ENCODE measurements at regions not wholly inside any gene's neighbourhood (a gene's known extent, or its start where the extent isn't known, plus 50 kb on each side); places are given as distances from the start of the nearest gene placed in this dataset.

DNA sequence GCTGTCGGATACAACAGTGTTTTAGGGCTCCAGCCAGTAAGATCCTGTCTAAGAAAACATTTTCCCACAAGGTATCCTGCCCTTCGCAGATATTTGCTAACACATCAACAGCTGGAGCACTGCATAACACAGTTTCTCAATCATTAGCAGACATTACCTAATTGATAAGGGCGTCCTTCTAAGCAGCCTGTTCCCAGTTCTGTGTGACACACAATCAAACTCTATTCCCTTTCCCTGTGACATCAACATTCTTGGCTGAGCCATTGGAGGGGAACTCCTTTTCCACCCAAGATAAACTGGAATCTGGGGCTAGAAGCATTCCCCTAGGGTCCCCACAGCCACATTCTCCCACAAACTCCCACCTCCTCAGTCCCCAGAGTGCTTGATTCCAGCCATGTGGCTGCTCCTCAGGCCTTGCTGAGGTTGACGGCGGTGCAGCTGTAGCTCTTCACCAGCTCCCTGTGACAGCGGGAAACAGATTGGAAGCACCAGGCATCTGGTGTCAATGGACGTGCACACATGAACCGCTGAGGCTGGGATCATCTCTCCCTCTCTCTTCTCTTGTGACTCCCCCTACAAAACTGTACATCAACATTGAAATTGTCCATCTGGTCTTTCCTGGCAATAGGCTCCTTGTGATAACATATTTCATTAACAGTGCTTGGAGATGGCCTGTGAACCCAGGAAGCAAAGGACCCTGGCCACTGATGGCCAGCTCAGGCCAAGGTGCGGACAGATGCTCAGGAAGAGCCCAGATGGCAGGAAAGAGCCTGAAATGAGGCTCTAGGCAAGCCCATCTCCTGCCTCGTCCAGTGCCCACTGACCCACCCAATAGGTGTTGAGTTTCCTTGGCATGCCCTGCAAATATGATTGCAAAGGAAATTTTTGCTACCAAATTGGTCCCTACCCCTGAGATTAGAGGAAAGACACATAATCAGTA is 131.1 kb upstream of the TBX20 start:
- DNase-seq = no peak

DNA sequence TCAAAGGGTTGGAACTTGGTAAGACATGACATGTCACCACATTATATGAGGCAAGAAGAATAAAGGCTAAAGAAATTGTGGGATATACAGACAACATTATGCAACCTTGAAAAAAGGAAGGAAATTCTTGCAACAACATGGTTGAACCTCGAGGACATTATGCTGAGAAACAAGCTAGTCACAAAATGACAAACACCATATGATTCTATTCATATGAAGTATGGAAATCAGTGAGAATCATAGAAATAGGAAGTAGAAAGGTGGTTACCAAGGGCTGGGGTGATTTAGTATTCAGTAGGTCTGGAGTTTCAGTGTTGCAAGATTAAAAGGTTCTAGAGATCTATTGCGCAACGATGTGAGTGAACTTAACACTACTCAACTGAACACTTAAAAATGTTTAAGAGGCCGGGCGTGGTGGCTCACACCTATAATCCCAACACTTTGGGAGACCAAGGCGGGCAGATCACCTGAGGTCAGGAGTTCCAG is 126.9 kb upstream of the TBX20 start:
- no peak for DNase-seq

DNA sequence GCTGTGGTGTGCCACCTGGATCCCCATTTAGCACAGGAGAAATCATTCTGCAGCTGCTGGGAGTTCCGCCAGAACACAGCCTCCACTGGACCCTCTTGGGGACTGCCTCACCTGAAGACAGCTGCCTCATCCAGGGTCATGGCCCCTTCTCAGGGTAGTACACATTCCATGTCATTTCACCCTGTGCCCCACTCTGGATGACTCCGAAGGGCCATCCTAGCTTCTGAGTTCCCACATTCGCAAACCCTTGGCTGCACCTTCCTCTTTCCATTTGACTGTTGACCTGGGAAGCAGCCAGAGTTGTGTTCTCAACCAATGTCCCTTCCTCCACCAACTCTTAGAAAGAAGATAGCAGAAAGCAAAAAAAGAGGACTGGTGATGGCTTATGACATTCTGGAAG is 125.6 kb upstream of the TBX20 start:
- DNase-seq = no peak

DNA sequence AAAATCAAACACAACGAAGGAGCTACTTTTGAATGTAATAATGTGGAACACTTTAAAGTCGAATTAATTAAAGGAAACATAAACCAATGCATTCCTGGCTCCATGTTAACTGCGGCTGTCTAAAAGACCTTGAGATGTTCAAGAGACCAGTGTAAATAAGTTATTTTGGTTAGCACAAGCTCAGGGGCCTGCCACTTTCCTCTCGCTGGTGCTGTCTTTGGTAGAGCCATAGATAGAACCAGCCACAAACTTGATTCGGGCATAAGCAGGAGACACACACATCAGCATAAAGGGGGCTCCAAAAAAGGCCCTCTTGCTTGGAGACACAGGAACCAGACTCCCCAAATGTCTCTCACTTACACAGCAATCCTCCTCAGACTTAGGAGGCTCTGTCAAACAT is 121.6 kb upstream of the TBX20 start:
- DNase-seq = no peak

DNA sequence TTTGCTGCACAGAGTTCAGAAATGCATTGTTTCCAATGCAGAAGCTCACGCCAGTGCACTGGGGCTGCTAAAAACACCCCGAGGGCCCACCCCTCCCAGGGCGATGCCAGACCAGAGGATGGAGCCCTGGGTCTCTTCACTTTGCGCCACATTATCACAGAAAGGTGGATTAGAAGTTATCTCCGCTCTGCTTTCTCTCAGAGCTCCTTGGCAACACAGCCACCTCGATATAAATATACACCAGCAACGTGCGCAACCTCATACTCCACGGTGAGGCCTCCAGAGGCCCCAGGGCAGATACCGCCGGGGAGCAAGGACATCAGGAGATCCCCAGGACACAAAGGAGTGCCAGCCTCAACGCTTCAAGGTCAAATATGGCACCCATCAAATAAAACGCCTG is 121.0 kb upstream of the TBX20 start:
- DNase-seq = no peak

DNA sequence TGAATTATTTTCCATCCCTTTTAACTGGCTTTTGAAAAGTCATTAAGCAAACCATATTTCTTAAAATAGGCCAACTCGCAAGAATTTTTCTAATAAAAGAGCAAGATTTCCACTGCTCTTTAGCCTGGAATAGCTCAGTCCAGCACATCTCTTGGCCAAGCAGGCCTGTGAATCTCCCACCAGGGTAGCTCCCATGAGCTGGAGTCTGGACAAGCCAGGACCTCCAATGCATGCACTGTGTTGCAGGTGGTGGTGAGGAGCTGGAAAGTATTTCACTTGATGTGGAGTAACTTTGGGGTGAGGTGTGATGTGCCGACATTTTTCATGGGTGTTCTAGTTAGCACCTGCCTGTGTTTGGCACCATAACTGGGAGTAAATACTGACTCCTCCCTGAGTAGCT is 117.3 kb upstream of the TBX20 start:
- DNase-seq = no peak

DNA sequence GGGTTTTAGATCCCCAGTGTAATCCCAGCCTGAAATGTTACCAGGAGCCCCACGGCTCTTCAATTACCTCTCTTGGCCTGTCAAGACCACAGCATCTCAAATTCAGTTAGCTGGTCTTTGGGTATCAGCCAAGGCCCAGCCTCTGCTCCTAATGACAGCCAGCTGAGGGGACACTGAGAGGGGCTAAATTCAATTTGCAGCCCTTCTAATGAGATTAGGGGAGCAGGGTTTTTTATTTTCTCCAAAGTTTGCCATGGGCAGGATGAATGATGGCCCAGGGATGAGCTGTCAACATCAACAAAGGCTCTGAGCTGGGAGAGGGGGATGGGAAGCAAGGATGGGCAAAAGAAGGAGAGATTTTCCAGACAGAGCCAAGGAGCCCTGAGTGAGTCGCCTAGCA is 116.8 kb upstream of the TBX20 start:
- DNase-seq = no peak

DNA sequence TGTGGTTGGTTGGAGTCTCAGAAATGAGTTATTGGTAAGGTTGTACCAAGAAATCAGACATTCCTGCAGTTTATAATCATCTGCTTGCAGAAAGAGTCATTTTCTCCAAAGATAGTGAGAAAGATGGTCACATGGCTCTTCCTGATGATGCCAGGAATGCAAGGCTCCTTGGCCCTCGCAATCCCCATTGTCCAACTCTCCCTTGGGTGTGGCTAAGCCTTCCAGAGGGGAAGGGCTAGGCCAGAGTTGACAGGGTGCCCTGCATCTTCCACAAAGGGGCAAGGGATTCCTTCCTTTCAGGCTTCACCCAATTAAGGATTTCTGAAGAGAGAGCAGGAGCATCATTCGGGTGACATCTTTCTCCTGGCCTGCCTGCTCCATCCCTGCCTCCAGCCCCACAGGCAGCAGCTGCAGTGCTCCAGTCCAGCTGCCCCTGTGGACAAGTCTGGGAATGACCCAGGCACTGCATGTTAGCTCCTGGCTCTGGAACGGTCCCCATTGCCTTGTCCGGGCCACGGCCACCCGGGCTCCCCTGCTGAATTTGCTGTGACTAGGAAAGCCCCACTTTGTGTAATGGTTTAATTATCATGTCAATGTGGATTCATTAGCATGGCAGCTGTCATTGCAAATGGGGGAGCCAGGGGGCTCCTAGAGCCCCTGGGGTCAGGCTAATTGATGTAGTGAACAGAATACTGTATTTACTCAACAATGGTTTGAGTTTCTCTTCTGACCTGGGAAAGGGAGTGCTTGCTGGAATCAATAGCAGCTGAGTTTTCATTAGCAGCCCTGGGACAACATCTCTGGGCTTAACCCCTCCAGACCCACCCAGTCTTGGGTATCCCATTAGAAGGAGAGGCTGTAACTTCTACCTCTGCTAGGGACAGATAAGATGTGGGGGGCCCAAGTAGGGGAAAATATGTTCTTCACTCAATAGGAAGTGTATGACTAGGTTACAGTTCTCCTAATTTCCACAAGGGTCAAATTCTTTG is 112.6 kb upstream of the TBX20 start:
- no peak for DNase-seq

DNA sequence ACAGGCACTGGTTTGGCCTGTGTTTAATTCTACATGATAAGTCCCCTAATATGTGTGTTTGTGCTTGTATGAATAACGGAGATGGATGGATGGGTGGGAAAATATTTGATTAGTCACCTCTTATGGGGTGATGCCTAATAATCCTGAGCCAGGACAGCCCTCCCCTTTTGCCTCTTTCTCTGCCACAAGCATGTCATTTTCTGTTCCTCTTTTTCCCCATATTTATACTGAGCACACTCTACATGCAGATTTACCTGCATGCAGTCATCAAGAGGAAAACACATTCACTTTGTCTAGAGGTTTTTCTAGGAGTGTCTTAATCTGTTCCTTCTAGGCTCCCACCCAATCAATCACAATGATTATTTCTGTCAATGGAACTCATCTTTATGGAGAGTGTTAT is 111.6 kb upstream of the TBX20 start:
- DNase-seq = no peak

DNA sequence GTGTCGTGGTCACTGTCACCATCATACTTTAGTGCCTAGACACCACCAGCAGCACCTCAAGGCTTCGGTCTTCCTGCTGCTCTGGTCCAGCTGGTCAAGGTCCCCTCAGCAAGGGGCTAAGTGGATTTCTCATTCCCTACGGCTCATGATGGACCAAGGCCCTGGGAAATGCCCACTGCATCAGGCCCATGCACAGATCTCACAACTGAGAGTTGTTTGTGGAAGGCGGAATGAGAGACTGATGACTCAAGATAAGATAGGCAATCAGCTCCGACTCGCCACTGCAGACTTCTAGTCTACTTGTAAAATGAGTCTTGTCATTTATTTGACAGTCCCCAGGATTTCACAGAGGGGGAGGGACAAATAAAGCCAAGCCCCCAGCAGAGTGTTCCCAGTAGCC is 108.4 kb upstream of the TBX20 start:
- no peak for DNase-seq

DNA sequence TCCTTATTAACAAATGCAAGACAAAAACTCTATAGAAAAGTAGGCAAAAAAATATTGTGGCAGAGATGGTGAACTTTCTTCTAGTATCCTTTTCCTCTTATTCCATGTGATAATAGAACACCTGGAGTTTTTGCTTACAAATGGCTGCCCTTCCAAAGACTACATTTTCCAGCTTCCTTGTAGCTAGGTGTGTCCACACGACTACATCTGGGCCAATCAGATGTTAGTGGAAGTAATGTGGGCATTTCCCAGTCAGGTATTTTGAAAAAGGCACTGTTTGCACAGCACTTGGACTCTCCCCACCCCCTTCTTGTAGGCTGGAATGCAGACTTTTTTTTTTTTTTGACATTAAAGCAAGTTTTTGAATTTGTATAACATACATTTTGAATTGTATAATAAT is 105.5 kb upstream of the TBX20 start:
- no peak for DNase-seq

DNA sequence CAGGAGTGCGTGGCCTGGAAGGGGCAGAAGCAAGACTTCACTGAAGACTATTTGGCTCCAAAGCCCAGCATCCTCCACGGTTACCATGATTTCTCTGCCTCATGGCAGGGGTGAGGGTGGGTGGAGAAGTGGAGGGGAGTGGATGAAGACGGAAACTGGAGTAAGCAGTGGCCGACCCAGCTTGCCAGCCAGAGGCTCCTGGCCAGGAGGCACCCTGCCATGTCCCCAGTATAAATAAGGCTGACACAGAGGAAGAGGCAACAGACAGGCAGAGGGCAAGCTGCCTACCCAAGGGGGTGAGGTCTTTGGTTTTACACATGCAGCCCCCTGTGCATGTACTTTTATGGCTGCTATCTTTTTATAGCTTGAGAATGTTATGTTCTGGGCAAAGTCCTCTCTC is 102.6 kb upstream of the TBX20 start:
- no peak for DNase-seq

DNA sequence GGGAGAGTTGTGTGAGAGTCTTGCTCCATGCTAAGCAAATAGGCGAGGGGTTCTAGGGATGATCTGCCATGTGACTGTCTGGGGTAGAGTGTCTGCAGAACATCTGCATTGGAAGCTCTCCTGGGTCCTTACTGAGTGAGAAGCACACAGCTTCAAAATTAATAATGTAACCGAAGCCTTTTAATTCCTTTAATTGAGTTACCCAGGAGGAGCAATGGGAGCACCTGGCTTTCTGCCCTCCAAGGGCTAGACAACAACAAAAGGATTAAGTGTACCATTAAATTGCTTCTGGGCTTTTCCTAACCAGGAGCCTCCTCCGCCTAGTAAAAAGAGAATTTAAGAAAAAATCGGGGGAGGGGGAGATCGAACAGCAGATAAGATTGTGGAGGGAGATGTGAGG is 102.0 kb upstream of the TBX20 start:
- no peak for DNase-seq

DNA sequence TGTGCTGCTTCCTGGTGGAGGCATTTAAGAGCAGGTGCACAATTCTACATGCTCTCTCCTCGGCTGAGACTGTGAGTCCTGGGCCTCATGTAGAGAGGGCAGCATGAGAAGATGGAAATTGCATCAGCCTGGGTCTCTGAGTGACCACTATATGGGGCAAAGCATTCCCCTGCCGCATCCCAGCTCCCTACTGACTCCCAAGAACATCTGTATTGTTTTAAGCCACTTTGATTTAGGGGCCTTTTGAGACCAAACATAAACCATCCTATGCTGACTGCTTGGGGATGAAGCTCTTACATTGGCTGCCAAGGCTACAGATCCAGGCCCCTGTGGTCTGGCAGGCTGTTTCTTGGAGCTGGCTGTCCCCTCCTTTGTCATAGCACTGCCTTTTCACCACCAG is 101.3 kb upstream of the TBX20 start:
- no peak for DNase-seq

DNA sequence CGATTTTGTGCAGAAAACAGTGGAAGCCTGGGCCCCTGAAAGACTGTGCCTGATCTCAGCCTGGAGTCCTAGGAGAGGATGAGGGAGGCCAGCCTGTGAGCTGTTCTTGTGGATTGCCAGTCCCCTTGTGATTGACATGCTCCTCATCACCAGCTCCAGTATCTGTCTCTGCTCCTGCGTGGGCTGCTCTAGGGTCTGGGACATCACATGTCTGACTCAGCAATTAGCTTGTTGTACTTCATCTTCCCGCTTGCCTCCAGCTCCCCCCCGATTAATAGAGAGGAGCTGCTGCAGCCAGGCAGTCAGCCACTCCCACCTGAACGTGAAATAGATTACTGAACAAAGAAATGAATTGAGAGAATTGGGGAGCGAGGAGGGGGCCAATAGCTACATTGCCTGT is 99.6 kb upstream of the TBX20 start:
- DNase-seq = no peak

DNA sequence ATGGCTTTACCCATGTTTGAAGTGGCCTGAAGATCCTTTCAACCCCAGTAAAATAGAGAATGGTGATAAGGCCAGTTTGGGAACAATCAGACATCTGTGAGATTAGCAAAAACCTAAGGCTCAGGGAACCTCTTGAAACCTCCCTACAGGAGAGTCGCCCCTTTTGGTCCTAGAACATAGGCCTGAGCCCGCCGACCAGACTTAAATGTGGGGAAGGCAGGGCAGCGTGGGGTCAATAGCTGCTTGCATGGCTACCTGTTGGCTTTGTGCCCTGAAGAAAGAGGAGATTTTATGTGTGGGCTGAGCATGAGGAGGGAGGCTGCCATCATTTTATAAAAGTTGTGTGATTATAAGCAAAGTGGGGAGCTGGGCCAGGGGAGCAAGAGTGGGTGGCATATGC is 97.6 kb upstream of the TBX20 start:
- no peak for DNase-seq

DNA sequence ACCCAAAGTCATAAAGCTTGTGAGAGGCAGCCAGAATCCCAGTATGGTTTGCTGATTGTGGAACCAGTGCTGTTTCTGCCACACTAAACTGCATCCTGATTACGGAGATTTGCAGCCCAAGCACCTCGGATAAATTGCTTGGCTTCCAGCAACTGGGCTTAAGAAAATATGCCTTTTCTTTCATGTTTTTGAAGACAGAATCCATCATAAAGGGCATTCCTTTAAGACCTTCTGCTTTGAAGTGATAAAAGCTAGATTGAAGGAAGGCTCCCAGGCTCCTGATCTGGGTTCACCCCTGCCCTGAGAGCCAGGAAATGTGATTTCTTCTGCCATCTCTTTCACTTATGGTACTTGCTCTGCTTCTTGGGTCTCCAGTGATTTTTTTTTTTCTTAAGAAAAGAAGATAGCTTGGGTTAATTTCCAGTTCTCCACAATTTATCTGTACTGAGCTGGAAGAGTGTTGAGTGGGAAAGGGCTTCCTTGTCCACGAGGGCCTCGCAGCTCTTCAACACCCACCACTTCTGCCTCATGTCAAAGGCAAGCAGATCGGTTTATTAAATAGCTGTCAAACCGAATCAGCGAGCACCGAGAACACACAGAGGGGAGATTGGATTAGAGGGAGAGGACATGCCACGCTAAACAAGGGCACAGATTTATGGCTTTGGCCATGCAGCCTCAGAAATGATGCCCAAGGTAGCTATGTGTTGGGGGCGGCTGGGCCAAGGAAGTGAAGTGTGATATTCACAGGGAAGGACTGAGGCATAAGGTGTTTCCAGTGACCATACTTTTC is 94.9 kb upstream of the TBX20 start:
- no peak for DNase-seq

DNA sequence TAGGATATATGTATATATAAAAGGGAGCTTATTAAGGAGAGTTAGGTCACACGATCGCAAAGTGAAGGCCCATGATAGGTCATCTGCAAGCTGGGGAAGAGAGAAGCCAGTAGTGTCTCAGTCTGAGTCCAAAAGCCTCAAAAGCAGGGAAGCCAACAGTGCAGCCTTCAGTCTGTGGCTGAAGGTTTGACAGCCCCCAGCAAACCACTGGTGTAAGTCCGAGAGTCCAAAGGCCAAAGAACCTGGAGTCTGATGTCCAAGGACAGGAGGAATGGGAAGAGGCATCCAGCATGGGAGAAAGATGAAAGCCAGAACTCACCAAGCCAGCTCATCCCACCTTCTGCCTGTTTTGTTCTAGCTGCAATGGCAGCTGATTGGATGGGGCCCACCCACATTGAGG is 88.9 kb upstream of the TBX20 start:
- no peak for DNase-seq

DNA sequence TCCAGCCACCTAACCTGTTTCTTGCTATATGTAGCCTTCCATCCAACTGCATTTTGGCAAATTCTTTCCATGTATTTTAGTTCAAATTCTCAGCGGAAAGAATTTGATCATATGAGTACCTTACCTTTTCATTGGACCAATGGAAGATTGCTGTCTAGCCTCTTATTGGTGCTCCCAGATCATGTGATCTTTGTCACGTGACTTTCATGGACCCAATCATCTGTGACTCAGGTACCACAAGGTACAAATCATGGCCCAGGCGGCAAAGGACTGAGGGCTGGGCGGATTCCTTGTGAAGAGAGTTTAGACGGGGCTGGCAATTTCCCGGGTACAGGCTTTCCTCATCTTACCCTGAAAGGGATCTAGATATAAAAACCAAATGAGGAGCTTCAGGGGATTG is 85.9 kb upstream of the TBX20 start:
- DNase-seq = no peak

DNA sequence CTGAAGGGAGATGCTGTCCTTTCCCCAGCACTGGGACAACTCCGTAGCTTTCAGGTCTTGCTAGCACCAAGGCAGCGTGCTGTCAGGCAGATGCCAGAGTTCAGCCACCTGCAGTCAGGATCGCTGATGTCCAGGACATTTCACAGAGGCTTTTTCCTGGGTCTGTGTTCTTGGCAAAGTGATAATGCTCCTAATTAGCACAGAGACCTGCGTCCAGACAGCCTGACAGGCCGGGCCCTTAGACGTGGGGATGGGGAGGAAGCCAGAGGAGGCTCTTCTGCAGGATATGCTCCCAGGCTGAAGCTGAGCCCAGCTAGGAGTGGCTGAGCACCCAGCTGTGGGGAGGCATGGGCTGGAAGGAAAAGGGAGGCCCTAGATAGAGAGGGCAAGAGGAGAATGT is 82.5 kb upstream of the TBX20 start:
- DNase-seq = no peak

DNA sequence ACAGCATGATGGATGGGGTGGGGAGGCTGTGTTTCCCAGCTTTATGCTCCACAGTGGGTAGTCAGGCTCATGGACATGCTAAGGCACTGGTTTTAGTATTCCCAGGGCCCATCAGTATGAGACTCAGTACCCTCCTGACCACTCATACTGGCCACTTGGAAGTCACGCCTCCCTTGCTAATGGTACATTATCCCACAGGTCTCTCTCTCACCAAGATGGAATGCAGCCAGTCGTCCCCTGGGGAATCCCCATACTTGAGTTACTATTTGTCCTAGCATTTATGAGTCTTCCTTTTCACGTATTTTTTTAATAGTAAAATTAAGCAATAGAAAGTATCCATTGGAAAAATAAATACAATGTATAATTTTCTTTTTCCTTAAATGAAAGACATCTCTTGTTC is 80.6 kb upstream of the TBX20 start:
- DNase-seq = no peak

DNA sequence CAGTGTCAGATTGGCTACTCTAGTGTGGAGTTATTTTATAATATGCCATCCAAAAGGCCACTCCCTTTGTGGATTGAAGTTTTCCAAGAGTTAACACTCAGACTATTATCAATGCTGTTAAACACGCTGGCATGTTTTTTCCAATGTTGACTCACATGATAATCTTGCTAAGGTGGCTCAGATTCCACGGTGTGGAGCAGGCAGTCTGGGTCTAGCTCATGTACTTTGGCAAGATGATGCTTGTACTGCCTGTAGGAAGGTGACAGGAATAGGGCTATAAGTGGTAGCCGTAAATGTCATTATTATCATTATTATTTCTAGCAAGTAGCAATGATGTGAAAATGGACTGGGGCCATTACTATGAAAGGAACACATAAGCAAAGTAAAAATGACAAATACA is 79.4 kb upstream of the TBX20 start:
- DNase-seq = no peak
